Mesothelial cell of epicardium (in vitro differentiated cells): ENCODE measurements at regions not wholly inside any gene's neighbourhood (a gene's known extent, or its start where the extent isn't known, plus 50 kb on each side); places are given as distances from the start of the nearest gene placed in this dataset.

Source experiments
- DNase-seq, 2 experiments: peaks; one replicate each; pipeline ENCODE4 v3.0.0; 2021; ENCODE audit warnings: low spot score in 2 of 2; ENCODE audit not compliant: unreplicated experiment in 2 of 2
- H3K27ac Mint-ChIP-seq: 2 replicates; pipeline ENCODE4 v1.8.0; 2021; ENCODE audit warnings: mixed read lengths
- H3K27me3 Mint-ChIP-seq: 2 replicates; pipeline ENCODE4 v1.8.0; 2021; ENCODE audit warnings: low read depth, mixed read lengths
- H3K36me3 Mint-ChIP-seq: 2 replicates; pipeline ENCODE4 v1.8.0; 2021; ENCODE audit warnings: mixed read lengths
- H3K4me1 Mint-ChIP-seq: 2 replicates; pipeline ENCODE4 v1.8.0; 2021; ENCODE audit warnings: mixed read lengths
- H3K4me3 Mint-ChIP-seq: 2 replicates; pipeline ENCODE4 v1.8.0; 2021; ENCODE audit warnings: mild to moderate bottlenecking, moderate library complexity, mixed read lengths
- H3K9me3 Mint-ChIP-seq: 2 replicates; pipeline ENCODE4 v1.8.0; 2021; ENCODE audit warnings: mixed read lengths
- TF ChIP-seq, protein P1 (sequence below): fragments of 200-600 bp; sonication (generic); IDR thresholded peaks from one replicate; pipeline ENCODE4 v1.5.0; 2021; ENCODE audit warnings: antibody characterized with exemption; ENCODE audit not compliant: unreplicated experiment

DNA sequence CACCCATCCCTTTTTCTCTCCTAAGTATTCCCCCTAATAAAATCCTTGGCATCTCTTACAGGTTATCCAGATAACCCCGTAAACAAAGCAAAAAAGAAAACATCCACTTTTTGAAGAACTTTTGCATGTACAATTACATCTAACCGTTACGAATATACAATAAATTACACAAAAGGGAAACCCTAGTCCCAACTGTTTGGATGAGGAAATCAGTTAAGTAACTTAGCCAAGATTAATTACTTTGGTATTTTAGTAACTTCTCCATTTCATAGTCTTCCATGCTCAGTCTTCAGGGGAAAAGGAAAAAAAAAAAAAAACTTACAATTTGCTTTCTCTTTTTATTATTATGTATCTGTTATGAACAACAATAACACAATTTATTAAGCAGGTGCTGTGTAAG, 212.9 kb downstream of the ACTL7B start:
- H3K36me3 Mint-ChIP-seq: no peaks in the 10 kb centered on the region
- TF ChIP-seq, protein P1, sequence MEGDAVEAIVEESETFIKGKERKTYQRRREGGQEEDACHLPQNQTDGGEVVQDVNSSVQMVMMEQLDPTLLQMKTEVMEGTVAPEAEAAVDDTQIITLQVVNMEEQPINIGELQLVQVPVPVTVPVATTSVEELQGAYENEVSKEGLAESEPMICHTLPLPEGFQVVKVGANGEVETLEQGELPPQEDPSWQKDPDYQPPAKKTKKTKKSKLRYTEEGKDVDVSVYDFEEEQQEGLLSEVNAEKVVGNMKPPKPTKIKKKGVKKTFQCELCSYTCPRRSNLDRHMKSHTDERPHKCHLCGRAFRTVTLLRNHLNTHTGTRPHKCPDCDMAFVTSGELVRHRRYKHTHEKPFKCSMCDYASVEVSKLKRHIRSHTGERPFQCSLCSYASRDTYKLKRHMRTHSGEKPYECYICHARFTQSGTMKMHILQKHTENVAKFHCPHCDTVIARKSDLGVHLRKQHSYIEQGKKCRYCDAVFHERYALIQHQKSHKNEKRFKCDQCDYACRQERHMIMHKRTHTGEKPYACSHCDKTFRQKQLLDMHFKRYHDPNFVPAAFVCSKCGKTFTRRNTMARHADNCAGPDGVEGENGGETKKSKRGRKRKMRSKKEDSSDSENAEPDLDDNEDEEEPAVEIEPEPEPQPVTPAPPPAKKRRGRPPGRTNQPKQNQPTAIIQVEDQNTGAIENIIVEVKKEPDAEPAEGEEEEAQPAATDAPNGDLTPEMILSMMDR: no peak
- no peaks in the 10 kb centered on the region for H3K9me3 Mint-ChIP-seq
- no peak overlapping the region for H3K4me3 Mint-ChIP-seq
- no peaks in the 10 kb centered on the region for H3K4me1 Mint-ChIP-seq
- no peak for DNase-seq
- H3K27ac Mint-ChIP-seq: no peak overlapping the region
- peaks cover 6% of the 10 kb centered on the region for H3K27me3 Mint-ChIP-seq

DNA sequence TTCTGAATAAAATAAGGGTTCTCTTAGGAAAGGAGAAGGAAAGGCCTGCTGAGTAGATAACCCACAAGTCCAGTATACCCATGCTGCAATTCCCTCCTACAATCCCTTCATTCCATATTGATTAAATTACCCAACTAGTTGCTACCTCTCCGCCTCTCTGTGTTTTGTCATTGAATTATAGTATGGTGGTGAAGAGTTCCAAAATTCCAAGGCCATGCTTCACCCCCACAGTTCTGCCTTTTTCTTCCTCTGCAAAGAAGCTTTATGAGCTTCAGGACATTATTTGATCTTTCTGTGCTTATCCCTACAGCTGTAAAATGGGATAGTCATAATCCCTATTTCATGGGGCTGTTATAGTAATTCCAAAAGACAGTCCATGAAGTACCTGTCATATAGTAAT, 215.6 kb downstream of the ACTL7B start:
- H3K27me3 Mint-ChIP-seq: peaks cover 2% of the 10 kb centered on the region
- H3K9me3 Mint-ChIP-seq: no peaks in the 10 kb centered on the region
- H3K36me3 Mint-ChIP-seq: no peaks in the 10 kb centered on the region
- H3K27ac Mint-ChIP-seq: no peak overlapping the region
- no peak overlapping the region for H3K4me3 Mint-ChIP-seq
- TF ChIP-seq, protein P1: no peak
- H3K4me1 Mint-ChIP-seq: peaks cover 19% of the 10 kb centered on the region
- no peak for DNase-seq

DNA sequence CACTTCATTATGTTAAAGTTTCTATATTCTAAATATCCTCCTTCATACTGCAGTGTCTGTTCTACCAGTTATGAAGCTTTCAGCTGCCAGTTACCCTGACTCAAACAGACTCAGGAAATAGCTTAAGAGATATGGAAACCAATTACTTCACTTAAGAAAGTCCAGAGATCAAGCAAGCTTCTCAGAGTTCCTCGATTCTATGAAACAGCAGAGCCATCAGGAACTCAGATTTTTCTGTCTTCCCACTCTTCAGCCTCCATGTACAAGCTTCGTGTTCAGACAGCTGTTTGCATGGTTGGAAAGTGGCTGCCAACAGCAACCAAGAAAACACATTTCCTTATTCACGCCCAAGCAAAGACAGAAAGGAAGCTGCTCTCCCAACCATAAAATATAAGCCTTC, 216.1 kb downstream of the ACTL7B start:
- Mint-ChIP-seq H3K27me3 (peaks cover 2% of the 10 kb centered on the region), H3K4me3 (no peak overlapping the region), H3K4me1 (peaks cover 24% of the 10 kb centered on the region), H3K27ac (no peak overlapping the region), H3K9me3 (no peaks in the 10 kb centered on the region), H3K36me3 (no peaks in the 10 kb centered on the region)
- DNase-seq: no peak
- TF ChIP-seq, protein P1: no peak

- Mint-ChIP-seq H3K36me3 (no peaks in the 10 kb centered on the region), H3K4me1 (peaks cover 24% of the 10 kb centered on the region), H3K27ac (no peak overlapping the region), H3K4me3 (no peak overlapping the region), H3K9me3 (no peaks in the 10 kb centered on the region), H3K27me3 (peaks cover 2% of the 10 kb centered on the region)
- DNase-seq: no peak
- TF ChIP-seq, protein P1: no peak
Observed at GRCh38 chr9:108639091-108639490, 216.7 kb downstream of the ACTL7B start.

DNA sequence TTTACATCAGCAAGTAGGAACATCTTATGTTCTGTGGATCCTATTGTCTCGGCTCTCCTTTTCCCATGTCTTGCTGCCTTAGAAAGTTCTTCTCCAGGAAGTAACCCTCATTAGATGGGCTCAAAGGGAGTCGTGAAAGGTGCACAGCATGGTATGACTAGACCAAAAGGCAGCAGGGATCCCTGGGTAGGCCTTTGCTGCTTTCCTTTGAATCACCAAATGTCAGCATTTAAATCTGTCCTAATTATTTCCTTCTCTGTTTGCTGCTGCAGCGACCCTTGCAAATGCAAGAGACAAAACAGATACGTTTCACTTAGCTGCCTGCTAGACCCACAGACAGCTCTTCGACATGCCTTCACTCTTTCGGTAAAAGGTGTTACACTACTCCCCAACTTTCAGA, 218.4 kb downstream of the ACTL7B start:
- TF ChIP-seq, protein P1: no peak
- Mint-ChIP-seq H3K36me3 (no peaks in the 10 kb centered on the region), H3K4me3 (no peak overlapping the region), H3K27me3 (peaks cover 9% of the 10 kb centered on the region), H3K4me1 (peaks cover 24% of the 10 kb centered on the region), H3K9me3 (no peaks in the 10 kb centered on the region), H3K27ac (no peak overlapping the region)
- DNase-seq: no peak

DNA sequence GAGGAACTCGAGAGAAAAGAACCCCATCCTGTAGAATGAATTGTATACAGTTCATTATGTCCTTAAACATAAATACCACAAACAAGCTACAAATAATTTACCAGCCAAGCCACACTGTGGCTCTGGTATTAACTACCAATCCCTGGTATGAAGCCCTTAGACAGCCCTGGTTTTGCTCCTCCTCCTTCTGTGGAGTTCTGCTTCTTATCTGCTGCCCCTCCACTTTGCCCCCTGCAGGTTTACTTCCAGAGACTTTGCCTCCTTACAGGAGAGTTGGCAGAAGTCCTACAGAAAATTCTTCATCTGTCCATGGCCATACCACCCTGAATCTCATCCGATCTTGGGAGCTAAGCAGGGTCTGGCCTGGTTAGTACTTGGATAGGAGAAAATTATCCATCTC, 219.8 kb downstream of the ACTL7B start:
- TF ChIP-seq, protein P1: no peak
- Mint-ChIP-seq H3K36me3 (no peaks in the 10 kb centered on the region), H3K4me3 (no peak overlapping the region), H3K9me3 (no peaks in the 10 kb centered on the region), H3K27me3 (peaks cover 18% of the 10 kb centered on the region), H3K4me1 (peaks cover 24% of the 10 kb centered on the region), H3K27ac (no peak overlapping the region)
- no peak for DNase-seq
